ENCODE measurements at regions not wholly inside any gene's neighbourhood (a gene's known extent, or its start where the extent isn't known, plus 50 kb on each side); places are given as distances from the start of the nearest gene placed in this dataset.

- TF ChIP-seq, protein P1, sequence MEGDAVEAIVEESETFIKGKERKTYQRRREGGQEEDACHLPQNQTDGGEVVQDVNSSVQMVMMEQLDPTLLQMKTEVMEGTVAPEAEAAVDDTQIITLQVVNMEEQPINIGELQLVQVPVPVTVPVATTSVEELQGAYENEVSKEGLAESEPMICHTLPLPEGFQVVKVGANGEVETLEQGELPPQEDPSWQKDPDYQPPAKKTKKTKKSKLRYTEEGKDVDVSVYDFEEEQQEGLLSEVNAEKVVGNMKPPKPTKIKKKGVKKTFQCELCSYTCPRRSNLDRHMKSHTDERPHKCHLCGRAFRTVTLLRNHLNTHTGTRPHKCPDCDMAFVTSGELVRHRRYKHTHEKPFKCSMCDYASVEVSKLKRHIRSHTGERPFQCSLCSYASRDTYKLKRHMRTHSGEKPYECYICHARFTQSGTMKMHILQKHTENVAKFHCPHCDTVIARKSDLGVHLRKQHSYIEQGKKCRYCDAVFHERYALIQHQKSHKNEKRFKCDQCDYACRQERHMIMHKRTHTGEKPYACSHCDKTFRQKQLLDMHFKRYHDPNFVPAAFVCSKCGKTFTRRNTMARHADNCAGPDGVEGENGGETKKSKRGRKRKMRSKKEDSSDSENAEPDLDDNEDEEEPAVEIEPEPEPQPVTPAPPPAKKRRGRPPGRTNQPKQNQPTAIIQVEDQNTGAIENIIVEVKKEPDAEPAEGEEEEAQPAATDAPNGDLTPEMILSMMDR (IDR thresholded peaks at IDR 0.05 in 8 of 11, conservative IDR thresholded peaks at IDR 0.05 in 3 of 11) = no peak
- TF ChIP-seq POLR2AphosphoS5 (IDR thresholded peaks at IDR 0.05) = no peak
- TF ChIP-seq POLR2A (IDR thresholded peaks at IDR 0.05) = no peak
Observed at GRCh38 chr4:124583797-124584196, 128.7 kb downstream of the ANKRD50 start.
